Ascending aorta (tissue), 2 donors: ENCODE measurements at regions not wholly inside any gene's neighbourhood (a gene's known extent, or its start where the extent isn't known, plus 50 kb on each side); places are given as distances from the start of the nearest gene placed in this dataset.
A peak's percentile ranks its signal among the peaks of the same experiment; 100 is the strongest.

Experiments
- DNase-seq, 2 donors: peaks; one replicate each; pipeline ENCODE4 v3.0.0-alpha.2; 2019; ENCODE audit warnings: low spot score in 2 of 2
- H3K27ac ChIP-seq, 2 donors: fragments of 200-600 bp; sonication (generic); one replicate each; pipeline ENCODE4 v1.5.1; 2016 to 2017; ENCODE audit warnings: mild to moderate bottlenecking in 1 of 2
- H3K27me3 ChIP-seq: fragments of 200-600 bp; sonication (generic); one replicate; pipeline ENCODE4 v1.5.1; 2017
- H3K36me3 ChIP-seq, 2 donors: fragments of 200-600 bp; sonication (generic); one replicate each; pipeline ENCODE4 v1.5.1; 2016
- H3K4me1 ChIP-seq, 2 donors: fragments of 200-600 bp; sonication (generic); one replicate each; pipeline ENCODE4 v1.5.1; 2016 to 2017; ENCODE audit warnings: mild to moderate bottlenecking in 1 of 2
- H3K4me3 ChIP-seq, 2 donors: fragments of 200-600 bp; sonication (generic); one replicate each; pipeline ENCODE4 v1.5.1; 2016 to 2017; ENCODE audit warnings: mild to moderate bottlenecking in 1 of 2
- H3K9me3 ChIP-seq, 2 donors: fragments of 200-600 bp; sonication (generic); one replicate each; pipeline ENCODE4 v1.5.1; 2016
- intact Hi-C: fragments of 100-400 bp; cut with DNase I; formaldehyde crosslinking; loops from one replicate; pipeline ENCODE4 v1.15.1; 2023
- TF ChIP-seq, protein P1 (sequence below), 3 experiments: fragments of 200-600 bp in 2 of 3; fragments of 450-650 bp in 1 of 3; sonication (generic) in 2 of 3; IDR thresholded peaks; one replicate each; pipeline ENCODE4 v1.5.1; 2016 to 2019; ENCODE audit warnings: antibody characterized with exemption in 3 of 3, mild to moderate bottlenecking in 1 of 3, moderate library complexity in 1 of 3

DNA sequence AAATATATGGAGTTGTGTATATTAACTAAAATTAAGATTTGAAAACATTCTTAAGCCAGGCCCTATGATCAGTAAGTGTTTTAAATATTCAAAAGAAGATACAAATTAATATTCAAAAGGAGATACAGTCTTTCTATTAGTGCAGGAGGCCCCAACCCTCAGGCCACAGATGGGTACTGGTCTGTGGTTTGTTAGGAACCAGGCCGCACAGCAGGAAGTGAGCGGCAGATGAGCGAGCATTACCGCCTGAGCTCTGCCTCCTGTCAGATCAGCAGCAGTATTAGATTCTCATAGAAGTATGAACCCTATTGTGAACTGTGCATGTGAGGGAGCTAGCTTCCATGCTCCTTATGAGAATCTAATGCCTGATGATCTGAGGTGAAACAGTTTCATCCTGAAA, 232.9 kb downstream of the FOXO1 start:
- Histone ChIP-seq H3K27me3 (no peaks in the 10 kb centered on the region), H3K36me3 (no peaks in the 10 kb centered on the region), H3K4me3 (no peak overlapping the region), H3K4me1 (no peaks in the 10 kb centered on the region), H3K27ac (no peak overlapping the region), H3K9me3 (no peaks in the 10 kb centered on the region)
- TF ChIP-seq, protein P1, sequence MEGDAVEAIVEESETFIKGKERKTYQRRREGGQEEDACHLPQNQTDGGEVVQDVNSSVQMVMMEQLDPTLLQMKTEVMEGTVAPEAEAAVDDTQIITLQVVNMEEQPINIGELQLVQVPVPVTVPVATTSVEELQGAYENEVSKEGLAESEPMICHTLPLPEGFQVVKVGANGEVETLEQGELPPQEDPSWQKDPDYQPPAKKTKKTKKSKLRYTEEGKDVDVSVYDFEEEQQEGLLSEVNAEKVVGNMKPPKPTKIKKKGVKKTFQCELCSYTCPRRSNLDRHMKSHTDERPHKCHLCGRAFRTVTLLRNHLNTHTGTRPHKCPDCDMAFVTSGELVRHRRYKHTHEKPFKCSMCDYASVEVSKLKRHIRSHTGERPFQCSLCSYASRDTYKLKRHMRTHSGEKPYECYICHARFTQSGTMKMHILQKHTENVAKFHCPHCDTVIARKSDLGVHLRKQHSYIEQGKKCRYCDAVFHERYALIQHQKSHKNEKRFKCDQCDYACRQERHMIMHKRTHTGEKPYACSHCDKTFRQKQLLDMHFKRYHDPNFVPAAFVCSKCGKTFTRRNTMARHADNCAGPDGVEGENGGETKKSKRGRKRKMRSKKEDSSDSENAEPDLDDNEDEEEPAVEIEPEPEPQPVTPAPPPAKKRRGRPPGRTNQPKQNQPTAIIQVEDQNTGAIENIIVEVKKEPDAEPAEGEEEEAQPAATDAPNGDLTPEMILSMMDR (IDR thresholded peaks at IDR 0.05) = no peak
- DNase-seq = no peak
- intact Hi-C loops = no loop called here

- peaks cover 0 to 8% of the 10 kb centered on the region in 2 donors for H3K4me1 ChIP-seq
- no peaks in the 10 kb centered on the region for H3K9me3 ChIP-seq
- H3K4me3 ChIP-seq = no peak overlapping the region
- TF ChIP-seq, protein P1 (IDR thresholded peaks at IDR 0.05) = no peak
- no peaks in the 10 kb centered on the region for H3K27me3 ChIP-seq
- H3K36me3 ChIP-seq = no peaks in the 10 kb centered on the region
- DNase-seq = no peak
- intact Hi-C loops = no loop called here
- no peak overlapping the region for H3K27ac ChIP-seq
These were observed 231.7 kb downstream of the FOXO1 start for GRCh38 chr13:40434516-40435397.

- Histone ChIP-seq H3K9me3 (no peaks in the 10 kb centered on the region), H3K27me3 (no peaks in the 10 kb centered on the region), H3K36me3 (no peaks in the 10 kb centered on the region), H3K27ac (peak overlapping the region; percentile 71 to 76), H3K4me1 (peaks cover 4 to 25% of the 10 kb centered on the region in 2 donors), H3K4me3 (no peak overlapping the region)
- TF ChIP-seq, protein P1 (IDR thresholded peaks at IDR 0.05) = no peak
- DNase-seq = no peak
- intact Hi-C loops = no loop called here
These were observed 228.3 kb downstream of the FOXO1 start for GRCh38 chr13:40438022-40438680.

- no peaks in the 10 kb centered on the region for H3K27me3 ChIP-seq
- H3K36me3 ChIP-seq = no peaks in the 10 kb centered on the region
- intact Hi-C loops = no loop called here
- H3K4me1 ChIP-seq = peaks cover 4 to 25% of the 10 kb centered on the region in 2 donors
- H3K27ac ChIP-seq = peak overlapping the region; percentile 71 to 76
- H3K4me3 ChIP-seq = peak overlapping the region; percentile 19 to 46
- TF ChIP-seq, protein P1 (IDR thresholded peaks at IDR 0.05) = no peak
- no peaks in the 10 kb centered on the region for H3K9me3 ChIP-seq
- DNase-seq = no peak
These were observed 227.2 kb downstream of the FOXO1 start for GRCh38 chr13:40438999-40439797.

- Histone ChIP-seq H3K27ac (peak overlapping the region; percentile 71 to 76), H3K9me3 (no peaks in the 10 kb centered on the region), H3K4me1 (peaks cover 4 to 25% of the 10 kb centered on the region in 2 donors), H3K4me3 (peak overlapping the region in 1 of 2 donors; percentile 46), H3K27me3 (no peaks in the 10 kb centered on the region), H3K36me3 (no peaks in the 10 kb centered on the region)
- intact Hi-C loops = loop anchor here (5.0 kb wide), 2 partner anchors 37 to 38 kb away; no protein-coding TSS in a partner anchor
- TF ChIP-seq, protein P1 (IDR thresholded peaks at IDR 0.05) = no peak
- no peak for DNase-seq
These were observed 226.5 kb downstream of the FOXO1 start for GRCh38 chr13:40439928-40440327.
